ENCODE measurements at regions not wholly inside any gene's neighbourhood (a gene's known extent, or its start where the extent isn't known, plus 50 kb on each side); places are given as distances from the start of the nearest gene placed in this dataset.

DNA sequence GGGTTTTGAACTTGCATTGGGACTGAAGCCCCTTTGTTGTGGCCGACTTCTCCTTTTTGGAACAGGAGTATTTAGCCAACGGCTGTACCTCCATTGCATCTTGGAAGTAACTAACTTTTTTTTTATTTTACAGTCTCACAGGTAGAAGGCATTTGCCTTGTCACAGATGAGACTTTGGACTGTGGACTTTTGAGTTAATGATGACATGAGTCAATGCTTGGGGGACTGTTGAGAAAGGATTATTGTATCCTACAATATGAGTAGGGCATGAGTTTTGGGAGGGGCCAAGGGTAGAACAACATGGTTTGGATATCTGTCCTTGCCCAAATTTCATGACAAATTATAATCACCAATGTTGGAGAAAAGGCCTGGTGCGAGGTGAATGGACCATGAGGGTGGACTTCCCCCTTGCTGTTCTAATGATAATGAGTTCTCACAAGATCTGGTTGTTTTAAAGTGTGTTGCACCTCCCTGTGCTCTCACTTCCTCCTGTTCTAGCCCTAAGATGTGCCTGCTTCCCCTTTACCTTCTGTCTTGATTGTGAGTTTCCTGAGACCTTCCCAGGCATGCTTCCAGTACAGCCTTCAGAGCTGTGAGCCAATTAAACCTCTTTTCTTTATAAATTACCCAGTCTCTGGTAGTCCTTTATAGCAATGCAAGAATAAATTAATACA lies 1269.4 kb upstream of the CHAC2 start:
- TF ChIP-seq, protein P1, sequence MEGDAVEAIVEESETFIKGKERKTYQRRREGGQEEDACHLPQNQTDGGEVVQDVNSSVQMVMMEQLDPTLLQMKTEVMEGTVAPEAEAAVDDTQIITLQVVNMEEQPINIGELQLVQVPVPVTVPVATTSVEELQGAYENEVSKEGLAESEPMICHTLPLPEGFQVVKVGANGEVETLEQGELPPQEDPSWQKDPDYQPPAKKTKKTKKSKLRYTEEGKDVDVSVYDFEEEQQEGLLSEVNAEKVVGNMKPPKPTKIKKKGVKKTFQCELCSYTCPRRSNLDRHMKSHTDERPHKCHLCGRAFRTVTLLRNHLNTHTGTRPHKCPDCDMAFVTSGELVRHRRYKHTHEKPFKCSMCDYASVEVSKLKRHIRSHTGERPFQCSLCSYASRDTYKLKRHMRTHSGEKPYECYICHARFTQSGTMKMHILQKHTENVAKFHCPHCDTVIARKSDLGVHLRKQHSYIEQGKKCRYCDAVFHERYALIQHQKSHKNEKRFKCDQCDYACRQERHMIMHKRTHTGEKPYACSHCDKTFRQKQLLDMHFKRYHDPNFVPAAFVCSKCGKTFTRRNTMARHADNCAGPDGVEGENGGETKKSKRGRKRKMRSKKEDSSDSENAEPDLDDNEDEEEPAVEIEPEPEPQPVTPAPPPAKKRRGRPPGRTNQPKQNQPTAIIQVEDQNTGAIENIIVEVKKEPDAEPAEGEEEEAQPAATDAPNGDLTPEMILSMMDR (optimal IDR thresholded peaks at IDR 0.05 in 1 of 3, IDR thresholded peaks at IDR 0.05 in 1 of 3, conservative IDR thresholded peaks at IDR 0.05 in 1 of 3; ENCODE audit: extremely low read depth in 1 of 3, insufficient read depth in 2 of 3, low read length in 3 of 3), result no peak
- no peak for TF ChIP-seq EZH2 (IDR thresholded peaks at IDR 0.05; ENCODE audit: low read length)
